HG03039 (cell line): ENCODE measurements at regions not wholly inside any gene's neighbourhood (a gene's known extent, or its start where the extent isn't known, plus 50 kb on each side); places are given as distances from the start of the nearest gene placed in this dataset.
"Not testable (repeated sequence)": the region's sequence is repeated elsewhere in the genome, so short reads cannot be mapped to it uniquely, and the experiment has no call there.

Experiments
- ATAC-seq: cut with Tn5 transposase; IDR thresholded peaks from one replicate; pipeline ENCODE4 v1.9.1; 2021; ENCODE audit warnings: mild to moderate bottlenecking, moderate library complexity; ENCODE audit not compliant: unreplicated experiment

DNA sequence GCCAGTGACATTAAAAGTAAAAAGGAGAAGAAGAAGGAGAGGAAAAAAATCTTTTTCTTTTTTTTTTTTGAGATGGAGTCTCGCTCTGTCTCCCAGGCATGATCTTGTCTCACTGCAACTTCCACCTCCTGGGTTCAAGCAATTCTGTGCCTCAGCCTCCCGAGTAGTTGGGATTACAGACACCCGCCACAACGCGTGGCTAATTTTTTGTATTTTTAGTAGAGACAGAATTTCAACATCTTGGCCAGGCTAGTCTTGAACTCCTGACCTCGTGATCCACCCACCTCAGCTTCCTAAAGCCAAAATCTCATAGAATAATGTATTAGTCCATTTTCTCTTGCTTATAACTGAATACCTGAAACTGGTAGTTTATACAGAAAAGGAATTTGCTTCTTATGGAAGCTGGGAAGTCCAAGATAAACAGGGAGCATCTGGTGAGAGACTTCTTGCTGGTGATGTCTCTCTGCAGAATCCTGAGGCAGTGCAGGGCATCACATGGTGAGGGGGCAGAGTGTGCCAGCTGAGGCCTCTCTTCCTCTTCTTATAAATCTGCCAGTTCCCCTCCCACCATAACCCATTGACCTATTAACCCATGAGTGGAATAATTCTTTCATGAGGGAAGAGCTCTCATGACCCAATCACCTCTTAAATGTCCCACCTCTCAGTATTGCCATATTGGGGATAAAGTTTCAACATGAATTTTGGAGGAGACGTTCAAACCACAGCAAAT is 466.3 kb downstream of the GADD45G start:
- ATAC-seq = no peak

DNA sequence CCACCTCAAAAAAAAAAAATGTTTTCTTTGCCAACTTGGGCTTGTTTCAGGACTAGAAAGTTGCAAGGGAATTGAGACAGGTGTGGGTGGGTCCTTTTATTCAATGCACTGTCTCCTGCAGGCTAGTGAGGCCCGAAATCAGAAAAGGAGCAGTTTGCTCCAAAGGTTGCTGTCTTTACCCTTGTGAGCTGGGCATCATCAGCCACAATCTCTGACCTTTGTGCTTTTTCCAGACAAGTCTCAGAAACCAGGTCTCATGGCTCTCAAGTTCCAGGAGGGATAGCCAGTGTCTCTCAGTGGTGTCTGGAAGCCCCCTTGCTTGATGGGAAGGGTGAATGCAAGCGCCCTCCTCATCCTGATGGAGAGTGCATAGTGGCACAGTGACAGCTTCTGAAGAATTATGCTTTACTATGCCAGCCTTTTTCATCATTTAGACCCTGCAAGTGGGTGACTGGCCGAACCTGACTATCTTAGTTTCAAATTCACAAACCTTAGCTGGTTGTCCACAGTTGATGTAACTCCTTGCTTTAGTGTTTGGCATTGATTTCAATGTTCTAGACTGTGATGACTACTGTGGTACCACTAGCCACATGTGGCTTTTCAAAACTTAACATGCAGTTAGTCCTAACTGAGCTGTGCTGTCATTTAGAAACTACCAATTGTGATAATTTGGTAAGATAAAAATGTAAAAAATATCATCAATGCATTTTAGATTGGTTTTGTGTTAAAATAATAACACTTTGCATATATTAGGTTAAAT is 468.6 kb downstream of the GADD45G start:
- no peak for ATAC-seq

DNA sequence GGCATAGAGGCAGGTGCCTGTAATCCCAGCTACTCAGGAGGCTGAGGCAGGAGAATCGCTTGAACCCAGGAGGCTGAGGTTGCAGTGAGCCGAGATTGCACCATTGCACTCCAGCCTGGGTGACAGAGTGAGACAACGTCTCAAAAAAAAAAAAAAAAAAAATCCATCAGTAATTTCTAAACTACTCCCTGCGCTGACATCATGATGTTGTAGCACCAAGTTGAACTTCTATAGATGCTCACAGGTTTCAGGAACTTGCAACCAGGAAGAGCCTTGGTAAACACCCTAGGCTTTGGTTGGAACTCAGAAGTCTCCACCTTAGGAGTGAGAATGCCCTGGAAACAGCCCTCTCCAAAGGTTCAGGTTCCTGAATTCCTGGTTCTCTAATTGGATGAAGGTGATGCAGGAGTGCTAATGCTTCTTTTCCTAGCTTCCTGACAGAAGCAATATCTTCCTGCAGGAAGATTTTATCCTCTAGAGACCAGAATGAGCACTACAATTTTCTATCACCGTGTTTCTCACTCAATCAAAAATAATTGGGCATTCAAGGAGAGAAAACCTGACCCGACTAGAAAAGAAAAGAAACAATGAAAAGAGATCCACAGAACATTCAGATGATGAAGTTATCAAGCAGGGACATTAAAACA is 469.6 kb downstream of the GADD45G start:
- ATAC-seq = no peak

DNA sequence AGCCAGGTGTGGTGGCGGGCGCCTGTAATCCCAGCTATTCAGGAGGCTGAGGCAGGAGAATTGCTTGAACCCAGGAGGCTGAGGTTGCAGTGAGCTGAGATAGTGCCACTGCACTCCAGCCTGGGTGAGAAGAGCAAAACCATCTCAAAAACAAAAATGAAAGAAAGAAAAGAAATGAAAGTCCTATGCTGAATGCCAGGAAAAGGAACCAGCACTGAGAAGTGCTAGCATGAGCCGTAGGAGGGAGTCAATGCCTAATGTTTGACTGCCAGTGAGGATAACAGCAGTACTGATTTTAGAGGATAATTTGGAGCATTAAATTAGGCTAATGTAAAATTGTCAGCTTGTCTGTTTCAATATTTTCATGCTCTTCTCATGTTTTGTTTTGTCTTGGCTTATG is 472.8 kb downstream of the GADD45G start:
- ATAC-seq = not testable (repeated sequence)

DNA sequence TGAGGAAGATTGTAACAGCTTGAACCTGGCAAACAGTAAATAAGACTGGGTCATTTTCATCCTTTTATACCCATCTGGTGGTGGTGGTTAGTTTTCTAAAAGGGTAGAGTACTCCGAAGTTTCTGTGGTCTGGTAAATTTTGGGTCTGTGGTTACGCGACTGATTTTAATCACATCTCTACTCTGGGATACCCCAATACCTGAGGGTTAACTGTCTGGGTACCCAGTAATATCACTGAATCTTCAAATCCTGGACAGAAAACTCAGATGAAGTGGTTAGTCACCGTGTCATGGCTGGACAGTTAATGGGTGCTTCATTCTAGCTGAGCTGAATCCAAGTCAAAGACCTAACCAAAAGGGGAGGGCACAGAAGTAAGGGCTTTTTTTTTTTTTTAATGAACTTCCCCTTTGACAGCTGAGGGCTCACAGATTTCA is 474.2 kb downstream of the GADD45G start:
- ATAC-seq = no peak

DNA sequence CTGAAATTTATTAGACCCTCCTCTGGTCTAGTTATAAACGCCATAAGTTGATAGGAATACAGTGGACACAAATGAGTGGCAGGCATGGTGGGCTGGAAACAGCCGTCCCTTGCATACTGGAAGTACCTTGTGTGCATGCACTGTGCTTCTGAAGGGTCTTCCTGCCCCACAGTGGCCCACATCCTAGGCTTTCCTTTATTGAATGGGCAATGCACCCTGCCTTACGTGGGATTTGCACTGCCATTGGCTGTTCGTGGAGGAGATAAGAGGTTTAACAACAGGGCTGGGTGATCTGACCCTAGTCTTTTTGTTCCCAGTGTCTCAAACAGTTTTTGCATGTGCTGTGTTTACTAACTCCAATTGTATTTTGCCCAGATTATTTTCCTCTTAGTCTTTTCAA is 480.8 kb downstream of the GADD45G start:
- ATAC-seq = no peak

DNA sequence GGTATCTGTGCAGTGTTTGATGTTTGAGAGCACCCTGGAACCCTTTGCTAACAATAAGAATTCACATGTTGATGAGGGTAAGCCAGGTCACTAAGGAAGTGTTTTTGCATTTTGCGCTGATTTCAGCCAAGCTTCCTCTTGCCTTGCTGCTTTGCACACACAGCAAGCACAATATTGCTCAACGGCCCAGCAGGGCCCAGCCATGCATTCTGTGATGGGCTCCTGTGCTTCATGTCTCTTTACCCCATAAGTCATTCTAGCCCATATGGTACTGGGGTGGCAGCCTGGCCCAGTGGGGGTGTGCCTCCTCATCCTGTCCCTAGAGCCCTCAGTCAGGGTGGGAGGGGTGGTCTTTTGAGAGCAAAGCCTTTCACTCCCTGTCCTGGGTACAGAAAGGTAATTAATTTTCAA is 481.3 kb downstream of the GADD45G start:
- ATAC-seq = no peak

DNA sequence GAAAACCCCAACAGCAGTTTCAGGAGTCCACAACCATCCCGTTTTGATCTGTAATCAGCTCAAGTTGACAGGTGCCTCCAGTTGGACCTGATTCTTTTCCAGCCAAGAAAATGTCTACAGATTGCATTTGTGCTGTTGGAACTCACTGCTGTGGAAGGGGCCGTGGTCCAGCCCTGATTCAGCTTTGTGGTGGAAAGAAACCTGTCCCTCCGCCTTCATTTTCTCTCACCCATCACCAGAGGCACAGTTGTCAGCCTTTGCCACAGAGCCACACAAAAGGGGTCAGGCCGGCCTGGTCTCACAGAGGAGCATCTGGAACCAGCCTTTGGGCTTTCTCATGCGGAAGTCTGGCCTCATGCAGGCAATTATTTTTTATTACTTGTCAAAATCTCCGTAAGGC is 483.6 kb downstream of the GADD45G start:
- no peak for ATAC-seq

DNA sequence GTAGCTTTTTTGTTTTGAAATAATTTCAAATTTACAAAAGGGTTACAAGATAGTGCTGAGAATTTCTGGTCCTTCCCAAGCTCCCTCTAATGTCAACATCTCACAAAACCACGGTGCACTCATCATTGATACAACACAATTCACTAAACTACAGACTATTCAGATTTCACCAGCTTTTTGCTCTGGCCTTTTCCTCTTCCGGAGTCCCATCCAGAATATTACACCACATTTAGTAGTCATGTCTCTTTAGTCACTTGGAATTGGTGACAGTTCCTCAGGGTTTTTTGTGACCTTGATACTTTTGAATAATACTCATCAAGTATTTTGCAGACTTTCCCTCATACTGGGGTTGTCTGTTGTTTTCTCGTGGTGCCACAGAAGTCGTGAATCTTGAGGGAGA is 484.0 kb downstream of the GADD45G start:
- no peak for ATAC-seq

DNA sequence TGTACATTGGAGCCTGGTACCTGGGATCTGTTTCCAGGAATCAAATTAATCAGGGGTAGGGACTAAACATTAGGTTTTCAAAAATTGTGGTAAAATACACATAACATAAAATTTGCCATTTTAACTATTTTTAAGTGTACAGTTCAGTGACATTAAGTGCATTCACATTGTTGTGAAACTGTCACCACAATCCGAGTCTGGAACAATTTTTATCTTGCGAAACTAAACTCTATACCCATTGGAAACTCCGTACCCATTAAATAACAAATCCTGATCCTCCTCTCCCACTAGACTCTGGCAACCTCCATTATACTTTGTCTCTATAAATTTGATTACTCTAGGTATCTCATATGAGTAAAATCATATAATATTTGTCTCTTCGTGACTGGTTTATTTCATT is 486.2 kb downstream of the GADD45G start:
- ATAC-seq = no peak

DNA sequence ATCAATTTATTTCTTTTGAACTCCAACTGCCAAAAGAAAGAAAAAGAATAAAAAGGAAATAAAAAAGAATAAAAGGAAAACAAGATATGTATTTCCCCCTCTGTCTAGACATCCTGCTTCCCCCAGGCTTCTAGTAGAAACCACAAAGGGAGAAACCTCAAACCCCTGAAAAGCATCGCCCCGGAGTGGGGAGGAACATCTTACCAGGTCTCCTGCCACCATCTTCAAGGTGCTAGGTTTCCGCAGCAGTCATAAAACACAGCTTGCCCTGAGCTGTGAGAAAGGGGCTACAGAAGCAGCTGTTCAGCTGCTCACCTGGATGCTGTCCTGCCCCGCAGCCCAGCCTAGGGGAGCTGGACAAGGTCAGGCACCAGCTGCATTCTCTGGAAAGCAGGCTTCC is 487.7 kb downstream of the GADD45G start:
- no peak for ATAC-seq

DNA sequence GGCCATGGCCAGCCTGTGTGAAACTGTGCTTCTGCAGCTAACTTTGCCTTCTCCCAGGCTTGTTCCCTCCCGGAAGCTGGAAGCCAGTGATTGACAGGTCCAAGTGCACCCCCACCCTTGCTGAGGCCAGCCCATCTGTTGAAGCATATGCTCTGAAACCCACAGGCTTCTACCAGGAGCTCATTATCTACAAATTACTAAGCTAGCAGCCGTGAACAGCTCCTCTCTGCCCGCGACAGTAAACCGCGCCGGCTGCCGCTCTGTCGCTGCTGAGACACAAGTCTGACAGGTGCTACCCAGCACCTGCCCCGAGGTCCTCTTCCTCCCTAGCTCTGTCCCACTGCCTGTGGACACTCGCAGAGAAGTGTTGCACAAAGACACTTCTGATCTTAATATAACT is 490.9 kb downstream of the GADD45G start:
- ATAC-seq = no peak

DNA sequence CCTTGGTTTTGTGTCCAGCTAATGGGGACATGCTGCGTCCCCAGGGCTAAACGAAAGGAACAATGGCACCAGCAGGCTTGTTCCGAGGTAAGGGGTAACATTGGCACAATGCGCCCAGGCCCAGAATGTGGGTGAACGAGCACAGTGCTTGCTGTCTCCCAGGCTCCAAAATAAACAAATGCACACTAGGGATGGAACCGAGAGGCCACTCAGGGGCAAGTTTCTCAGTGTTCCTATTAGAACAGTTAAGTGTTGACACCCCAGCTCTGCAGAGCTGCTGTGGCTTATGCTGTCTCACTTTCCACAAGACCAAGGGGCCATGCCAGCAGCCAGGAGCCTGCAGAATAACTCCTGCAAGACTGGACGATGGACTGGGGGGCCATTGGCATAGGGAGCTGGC is 492.4 kb downstream of the GADD45G start:
- ATAC-seq = no peak

DNA sequence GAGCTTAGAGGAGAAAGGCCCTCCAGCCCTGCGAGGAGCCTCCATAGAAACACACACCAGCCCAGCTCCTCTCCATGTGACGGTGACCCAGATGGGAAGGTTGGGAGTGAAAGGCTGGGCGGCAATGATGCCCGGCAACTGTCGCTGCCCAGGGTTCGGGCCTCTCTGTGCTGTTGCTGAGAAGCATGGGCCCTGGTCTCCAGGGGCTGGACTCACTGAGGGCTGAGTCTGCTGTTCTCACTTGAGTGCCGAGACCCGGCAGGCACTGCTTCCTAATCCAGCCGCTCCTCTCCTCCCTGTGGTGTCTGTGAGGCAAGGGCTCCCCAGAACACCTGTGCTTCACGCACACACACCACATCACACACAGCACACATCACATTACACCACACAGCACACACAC is 493.6 kb downstream of the GADD45G start:
- no peak for ATAC-seq

DNA sequence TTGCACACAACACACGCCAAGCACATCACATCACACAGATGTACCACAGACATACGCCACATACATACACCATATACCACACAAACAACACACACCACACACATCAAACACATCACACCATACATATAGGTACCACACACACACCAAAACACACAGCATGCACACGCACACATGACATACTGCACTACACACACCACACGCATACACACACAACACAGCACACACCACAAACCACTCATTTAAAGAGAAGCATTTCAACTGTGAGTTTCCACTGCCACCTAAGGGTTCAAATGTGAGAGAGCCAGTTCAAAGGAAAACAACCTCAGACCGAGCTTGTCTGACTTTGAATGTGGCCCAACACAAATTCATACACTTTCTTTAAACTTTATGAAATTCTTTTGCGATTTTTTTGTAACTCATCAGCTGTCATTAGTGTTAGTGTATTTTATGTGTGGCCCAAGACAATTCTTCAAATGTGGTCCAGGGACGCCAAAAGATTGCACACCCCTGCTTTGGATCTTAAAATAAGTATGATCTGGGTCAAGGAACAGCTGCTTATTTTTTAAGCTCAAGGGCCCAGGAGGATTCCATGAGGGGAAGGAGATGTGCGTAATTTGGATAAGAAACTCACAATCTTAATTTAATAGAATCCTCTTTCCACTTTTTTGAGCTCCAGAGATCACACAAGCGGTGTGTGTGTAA is 494.6 kb downstream of the GADD45G start:
- ATAC-seq = no peak

DNA sequence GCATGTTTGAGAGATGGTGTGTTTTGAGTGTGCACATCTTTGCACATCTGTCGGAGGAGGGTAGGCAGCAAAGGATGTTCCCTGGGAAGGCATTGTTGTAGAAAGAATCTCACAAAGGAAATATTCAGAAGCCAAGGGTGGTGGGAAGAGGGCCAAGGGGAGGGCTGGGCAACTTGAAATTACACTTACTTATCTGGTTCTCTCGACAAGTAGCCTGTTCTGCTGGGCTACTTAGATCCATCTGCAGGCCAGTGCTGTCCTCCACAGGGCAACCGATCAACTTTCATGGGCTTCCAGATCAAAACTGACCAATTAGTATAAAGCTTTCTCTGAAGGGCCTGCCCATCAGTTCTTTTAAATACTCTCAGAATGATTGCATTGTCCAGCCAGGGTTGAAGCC is 495.2 kb downstream of the GADD45G start:
- ATAC-seq = no peak

DNA sequence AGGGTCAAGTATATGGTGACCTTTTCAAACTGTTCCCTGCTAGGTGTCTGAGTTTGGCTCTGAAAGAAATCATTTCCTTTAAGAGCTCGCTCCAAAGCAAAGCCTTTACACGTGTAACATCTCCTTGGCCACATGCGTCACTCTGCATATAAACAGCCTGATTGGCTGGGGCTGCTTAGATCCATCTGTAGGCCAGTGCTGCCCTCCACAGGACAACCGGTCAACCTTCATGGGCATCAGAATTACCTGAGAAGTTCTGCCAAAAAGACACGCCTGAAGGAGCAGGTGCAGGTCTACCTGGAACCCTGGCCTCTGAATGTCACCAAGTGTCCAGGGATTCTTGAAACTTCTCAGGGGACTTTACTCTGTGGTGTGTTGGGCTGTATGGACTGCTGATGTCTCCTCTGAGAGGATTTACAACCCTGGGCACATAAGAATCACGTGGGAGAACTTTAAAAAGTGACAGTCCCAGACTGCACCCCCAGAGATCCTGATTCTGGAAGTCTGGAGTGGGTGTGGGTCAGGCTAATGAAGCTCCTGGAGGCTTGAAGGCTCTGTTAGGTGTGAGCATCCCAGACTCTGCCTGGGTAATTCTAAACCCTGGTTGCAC is 497.6 kb downstream of the GADD45G start:
- no peak for ATAC-seq

DNA sequence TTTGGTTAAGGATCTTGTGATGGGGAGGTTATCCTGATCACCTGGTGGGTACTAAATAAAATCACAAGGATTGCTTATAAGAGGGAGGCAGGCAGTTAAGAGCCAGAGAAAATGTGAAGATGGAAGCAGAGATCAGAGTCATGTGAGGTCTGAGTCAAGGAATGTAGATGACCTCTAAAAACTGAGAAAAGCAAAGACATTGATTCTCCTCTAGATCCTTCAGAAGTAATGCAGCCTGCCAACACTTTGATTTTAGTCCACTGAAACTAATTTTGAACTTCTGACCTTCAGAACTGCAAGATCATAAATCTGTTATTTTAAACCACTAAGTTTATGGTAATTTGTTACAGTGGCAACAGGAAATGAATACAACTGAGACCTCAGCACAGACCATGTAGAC is 499.0 kb downstream of the GADD45G start:
- ATAC-seq = no peak

DNA sequence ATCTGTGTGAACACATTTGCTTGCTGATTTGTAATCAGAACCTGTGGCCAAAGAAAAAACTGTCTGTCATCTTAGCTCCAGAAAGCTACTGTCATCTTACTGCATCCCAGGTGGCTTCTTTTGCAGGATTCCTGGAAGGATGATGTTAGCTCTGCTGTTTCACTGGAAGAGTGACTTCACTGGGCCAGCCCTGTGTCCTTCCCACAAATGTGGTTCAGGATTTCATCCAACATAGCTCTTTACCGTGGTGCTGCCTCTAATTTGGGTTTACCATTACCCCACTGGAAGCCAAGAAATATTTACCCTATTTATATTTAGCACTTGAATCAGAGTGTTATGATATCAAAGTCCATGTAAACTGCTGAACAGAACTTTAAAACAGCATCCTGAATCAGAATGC is 501.0 kb downstream of the GADD45G start:
- no peak for ATAC-seq

DNA sequence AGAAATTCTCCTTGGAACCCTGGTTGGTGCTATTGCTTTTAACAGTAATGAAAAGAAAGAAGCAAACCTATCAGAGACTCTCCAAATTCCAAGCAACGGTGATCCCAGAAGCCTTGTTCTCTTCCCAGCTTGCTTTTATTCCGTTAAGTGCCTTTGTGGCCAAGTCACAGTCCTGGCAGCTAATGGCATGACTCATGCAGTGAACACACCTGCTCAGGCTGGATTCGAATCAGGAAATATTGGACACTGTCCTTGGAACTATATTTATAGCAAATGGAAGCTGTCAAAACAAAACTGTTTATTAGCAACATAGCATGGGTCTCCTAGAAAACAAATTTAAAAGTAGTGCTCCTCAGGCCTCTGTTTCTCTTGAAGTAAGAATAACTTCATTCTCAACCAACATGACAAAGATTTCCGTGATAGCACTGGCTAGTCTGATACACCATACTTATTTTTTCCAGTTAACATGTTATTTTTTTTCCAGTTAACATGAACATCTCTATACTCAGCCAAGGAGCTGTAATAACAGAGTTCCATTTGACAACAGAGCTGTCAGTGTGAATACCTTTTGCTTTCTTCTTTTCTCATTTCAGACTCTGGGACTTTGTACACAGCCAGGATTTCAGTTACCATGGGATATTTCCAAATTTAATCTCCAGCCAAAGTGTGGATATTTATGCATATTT is 502.4 kb downstream of the GADD45G start:
- no peak for ATAC-seq
